WTC11 (cell line): ENCODE measurements at regions not wholly inside any gene's neighbourhood (a gene's known extent, or its start where the extent isn't known, plus 50 kb on each side); places are given as distances from the start of the nearest gene placed in this dataset.

Experiments used
- ATAC-seq: fragments of 200-7000 bp; cut with Tn5 transposase; 2 replicates; pipeline ENCODE4 v1.10.0; 2021; ENCODE audit warnings: mild to moderate bottlenecking, moderate library complexity
- CTCF ChIA-PET: fragments of 300-600 bp; sonication (Branson Sonifier 250); formaldehyde crosslinking; loops from one replicate; lab custom pipeline; 2021; ENCODE audit warnings: antibody characterized with exemption; lab: Charles Lee
- POLR2A ChIA-PET: fragments of 350-600 bp; sonication (Branson Sonifier 250); formaldehyde crosslinking; loops from one replicate; lab custom pipeline; 2021; ENCODE audit warnings: antibody characterized with exemption; lab: Charles Lee
- DNase-seq: peaks from one replicate; pipeline ENCODE4 v3.0.0; 2021; ENCODE audit warnings: low spot score
- H3K27ac Mint-ChIP-seq: 2 replicates; pipeline ENCODE4 v1.8.0; 2021; ENCODE audit warnings: mixed read lengths
- H3K27me3 Mint-ChIP-seq: 2 replicates; pipeline ENCODE4 v1.8.0; 2021; ENCODE audit warnings: low read depth, mild to moderate bottlenecking, moderate library complexity, mixed read lengths
- H3K36me3 Mint-ChIP-seq: 2 replicates; pipeline ENCODE4 v1.8.0; 2021; ENCODE audit warnings: mixed read lengths
- H3K4me1 Mint-ChIP-seq: 2 replicates; pipeline ENCODE4 v1.8.0; 2022; ENCODE audit warnings: mixed read lengths
- H3K4me3 Mint-ChIP-seq: 2 replicates; pipeline ENCODE4 v1.8.0; 2021; ENCODE audit warnings: mild to moderate bottlenecking, moderate library complexity, mixed read lengths
- H3K9me3 Mint-ChIP-seq: 2 replicates; pipeline ENCODE4 v1.8.0; 2021; ENCODE audit warnings: mixed read lengths
- ATF3 ChIP-seq: sonication (generic); formaldehyde crosslinking; conservative IDR thresholded peaks from 2 replicates; pipeline ENCODE4 v1.8.1; 2022; ENCODE audit warnings: mild to moderate bottlenecking, missing genetic modification reagents
- E2F1 ChIP-seq: sonication (generic); formaldehyde crosslinking; IDR thresholded peaks from 2 replicates; pipeline ENCODE4 v1.8.0; 2022; ENCODE audit warnings: mild to moderate bottlenecking, missing genetic modification reagents
- E2F5 ChIP-seq: sonication (generic); formaldehyde crosslinking; IDR thresholded peaks from 2 replicates; pipeline ENCODE4 v1.8.1; 2022; ENCODE audit warnings: mild to moderate bottlenecking, moderate library complexity, missing genetic modification reagents
- ESRRA ChIP-seq: sonication (generic); formaldehyde crosslinking; IDR thresholded peaks from 2 replicates; pipeline ENCODE4 v1.8.1; 2022; ENCODE audit warnings: mild to moderate bottlenecking, missing genetic modification reagents, borderline replicate concordance
- FOXK1 ChIP-seq: sonication (generic); formaldehyde crosslinking; IDR thresholded peaks from 2 replicates; pipeline ENCODE4 v1.8.0; 2022; ENCODE audit warnings: mild to moderate bottlenecking, moderate library complexity, missing genetic modification reagents
- GTF2I ChIP-seq: fragments of 250-450 bp; sonication (Bioruptor Pico); conservative IDR thresholded peaks from 2 replicates; pipeline ENCODE4 v1.4.0; 2021; ENCODE audit warnings: mild to moderate bottlenecking
- KAT7 ChIP-seq: sonication (generic); formaldehyde crosslinking; IDR thresholded peaks from 2 replicates; pipeline ENCODE4 v1.8.1; 2023; ENCODE audit warnings: missing genetic modification reagents, mild to moderate bottlenecking, borderline replicate concordance
- MAX ChIP-seq: sonication (generic); formaldehyde crosslinking; IDR thresholded peaks from 2 replicates; pipeline ENCODE4 v1.8.0; 2022; ENCODE audit warnings: mild to moderate bottlenecking, missing genetic modification reagents
- NR1H2 ChIP-seq: sonication (generic); formaldehyde crosslinking; IDR thresholded peaks from 2 replicates; pipeline ENCODE4 v1.9.0; 2021; ENCODE audit warnings: mild to moderate bottlenecking, moderate library complexity, missing genetic modification reagents
- PRDM15 ChIP-seq: sonication (generic); formaldehyde crosslinking; IDR thresholded peaks from 2 replicates; pipeline ENCODE4 v1.8.0; 2022; ENCODE audit warnings: missing genetic modification reagents
- RELA ChIP-seq: sonication (generic); formaldehyde crosslinking; IDR thresholded peaks from 2 replicates; pipeline ENCODE4 v1.8.1; 2022; ENCODE audit warnings: missing genetic modification reagents, mild to moderate bottlenecking, borderline replicate concordance
- RORB ChIP-seq: fragments of 250-450 bp; sonication (Bioruptor Pico); IDR thresholded peaks from 2 replicates; pipeline ENCODE4 v1.9.0; 2021; ENCODE audit warnings: mild to moderate bottlenecking
- SP1 ChIP-seq: sonication (generic); formaldehyde crosslinking; conservative IDR thresholded peaks from 2 replicates; pipeline ENCODE4 v1.8.1; 2022; ENCODE audit warnings: missing genetic modification reagents
- TCF7 ChIP-seq: sonication (generic); formaldehyde crosslinking; IDR thresholded peaks from 2 replicates; pipeline ENCODE4 v1.8.0; 2022; ENCODE audit warnings: mild to moderate bottlenecking, low read depth, missing genetic modification reagents, moderate library complexity
- TP53 ChIP-seq: sonication (generic); formaldehyde crosslinking; IDR thresholded peaks from 2 replicates; pipeline ENCODE4 v1.8.1; 2023; ENCODE audit warnings: mild to moderate bottlenecking, missing genetic modification reagents
- ZNF416 ChIP-seq: fragments of 250-450 bp; sonication (Bioruptor Pico); IDR thresholded peaks from 2 replicates; pipeline ENCODE4 v1.9.0; 2021; ENCODE audit warnings: mild to moderate bottlenecking, inconsistent platforms
- ZNF532 ChIP-seq: fragments of 250-450 bp; sonication (Bioruptor Pico); IDR thresholded peaks from 2 replicates; pipeline ENCODE4 v1.9.0; 2021; ENCODE audit warnings: mild to moderate bottlenecking, borderline replicate concordance
- ZSCAN18 ChIP-seq: fragments of 250-450 bp; sonication (Bioruptor Pico); IDR thresholded peaks from 2 replicates; pipeline ENCODE4 v2.1.2; 2022; ENCODE audit warnings: mild to moderate bottlenecking, moderate library complexity

- DNase-seq (no peak), ATAC-seq (no peak)
- Mint-ChIP-seq H3K9me3 (peaks cover 25% of the 10 kb centered on the region), H3K36me3 (peaks cover 4% of the 10 kb centered on the region; the same call in 1 of the 2 replicates), H3K27ac (no peak overlapping the region), H3K27me3 (no peaks in the 10 kb centered on the region), H3K4me1 (no peaks in the 10 kb centered on the region), H3K4me3 (no peak overlapping the region)
- ChIA-PET CTCF (no interaction called here), POLR2A (no interaction called here)
- TF ChIP-seq PRDM15 (CRISPR knock-in tag) (no peak), ESRRA (no peak), TCF7 (CRISPR knock-in tag) (no peak), MAX (no peak), GTF2I (CRISPR knock-in tag) (no peak), ATF3 (no peak), ZNF416 (no peak), RORB (no peak), NR1H2 (CRISPR knock-in tag) (no peak), TP53 (CRISPR knock-in tag) (no peak), KAT7 (CRISPR knock-in tag) (no peak), ZSCAN18 (CRISPR knock-in tag) (no peak), RELA (no peak), E2F1 (CRISPR knock-in tag) (no peak), ZNF532 (CRISPR knock-in tag) (no peak), E2F5 (no peak), FOXK1 (CRISPR knock-in tag) (no peak), SP1 (no peak)
Observed at GRCh38 chr5:58054018-58054417, 405.9 kb downstream of the PLK2 start.
